ENCODE measurements at regions not wholly inside any gene's neighbourhood (a gene's known extent, or its start where the extent isn't known, plus 50 kb on each side); places are given as distances from the start of the nearest gene placed in this dataset.

DNA sequence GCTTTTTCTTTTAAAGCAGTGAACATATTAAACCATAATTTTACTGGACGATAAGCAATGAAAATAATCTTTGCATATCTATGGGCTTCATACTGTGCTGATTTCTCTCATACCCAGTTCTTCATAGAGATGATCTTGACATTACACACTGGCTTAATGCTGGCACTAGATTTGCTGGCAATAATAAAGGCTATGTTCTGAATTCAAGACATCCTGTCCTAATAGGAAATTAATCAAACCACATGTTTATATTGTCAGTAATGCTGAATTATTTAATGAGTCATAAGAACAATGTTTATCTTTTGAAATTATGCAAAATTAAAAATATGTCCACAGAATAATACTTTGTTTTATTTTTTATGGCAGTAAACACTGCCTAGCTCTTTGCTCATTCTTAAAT, 643.2 kb downstream of the OTOL1 start:
- H3K4me3 ChIP-seq (replicated peaks; ENCODE audit: low read depth, low read length) = no peak overlapping the region
- TF ChIP-seq, protein P1, sequence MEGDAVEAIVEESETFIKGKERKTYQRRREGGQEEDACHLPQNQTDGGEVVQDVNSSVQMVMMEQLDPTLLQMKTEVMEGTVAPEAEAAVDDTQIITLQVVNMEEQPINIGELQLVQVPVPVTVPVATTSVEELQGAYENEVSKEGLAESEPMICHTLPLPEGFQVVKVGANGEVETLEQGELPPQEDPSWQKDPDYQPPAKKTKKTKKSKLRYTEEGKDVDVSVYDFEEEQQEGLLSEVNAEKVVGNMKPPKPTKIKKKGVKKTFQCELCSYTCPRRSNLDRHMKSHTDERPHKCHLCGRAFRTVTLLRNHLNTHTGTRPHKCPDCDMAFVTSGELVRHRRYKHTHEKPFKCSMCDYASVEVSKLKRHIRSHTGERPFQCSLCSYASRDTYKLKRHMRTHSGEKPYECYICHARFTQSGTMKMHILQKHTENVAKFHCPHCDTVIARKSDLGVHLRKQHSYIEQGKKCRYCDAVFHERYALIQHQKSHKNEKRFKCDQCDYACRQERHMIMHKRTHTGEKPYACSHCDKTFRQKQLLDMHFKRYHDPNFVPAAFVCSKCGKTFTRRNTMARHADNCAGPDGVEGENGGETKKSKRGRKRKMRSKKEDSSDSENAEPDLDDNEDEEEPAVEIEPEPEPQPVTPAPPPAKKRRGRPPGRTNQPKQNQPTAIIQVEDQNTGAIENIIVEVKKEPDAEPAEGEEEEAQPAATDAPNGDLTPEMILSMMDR (IDR thresholded peaks at IDR 0.05; ENCODE audit: low read depth, low read length, missing control alignments) = no peak
- no peak for DNase-seq (ENCODE audit: extremely low read depth, low read depth)

GRCh38 chr3:162141272-162141791, 644.7 kb downstream of the OTOL1 start:
- DNase-seq (ENCODE audit: extremely low read depth, low read depth) = no peak
- no peak overlapping the region for H3K4me3 ChIP-seq (replicated peaks; ENCODE audit: low read depth, low read length)
- TF ChIP-seq, protein P1 (IDR thresholded peaks at IDR 0.05; ENCODE audit: low read depth, low read length, missing control alignments) = no peak

- H3K4me3 ChIP-seq (replicated peaks; ENCODE audit: low read depth, low read length) = no peak overlapping the region
- DNase-seq (ENCODE audit: extremely low read depth, low read depth) = no peak
- TF ChIP-seq, protein P1 (IDR thresholded peaks at IDR 0.05; ENCODE audit: low read depth, low read length, missing control alignments) = no peak
Measured at GRCh38 chr3:162142511-162142910, 645.9 kb downstream of the OTOL1 start.

- TF ChIP-seq, protein P1 (IDR thresholded peaks at IDR 0.05; ENCODE audit: low read depth, low read length, missing control alignments) = no peak
- H3K4me3 ChIP-seq (replicated peaks; ENCODE audit: low read depth, low read length) = no peak overlapping the region
- DNase-seq (ENCODE audit: extremely low read depth, low read depth) = no peak
Measured at GRCh38 chr3:162143180-162143579, 646.6 kb downstream of the OTOL1 start.

DNA sequence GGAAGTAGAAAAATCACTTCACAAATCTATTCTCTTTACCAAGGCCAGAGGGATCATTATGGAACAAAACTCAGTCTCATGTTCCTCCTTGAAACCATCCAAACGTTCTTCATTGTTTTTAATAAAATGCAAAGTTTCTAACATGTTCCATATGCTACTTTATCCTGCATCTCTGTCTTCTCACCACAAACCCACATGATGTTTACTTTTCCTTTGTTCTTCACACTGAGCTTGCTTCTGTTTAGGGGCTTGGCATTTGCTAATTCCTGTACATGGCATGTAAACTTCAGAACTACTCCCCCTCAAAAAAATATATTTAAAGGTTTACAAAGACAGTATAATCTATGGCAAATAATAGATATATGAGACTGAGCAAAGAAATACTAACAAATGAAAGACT, 651.4 kb downstream of the OTOL1 start:
- TF ChIP-seq, protein P1 (IDR thresholded peaks at IDR 0.05; ENCODE audit: low read depth, low read length, missing control alignments) = no peak
- no peak for DNase-seq (ENCODE audit: extremely low read depth, low read depth)
- H3K4me3 ChIP-seq (replicated peaks; ENCODE audit: low read depth, low read length) = no peak overlapping the region

DNA sequence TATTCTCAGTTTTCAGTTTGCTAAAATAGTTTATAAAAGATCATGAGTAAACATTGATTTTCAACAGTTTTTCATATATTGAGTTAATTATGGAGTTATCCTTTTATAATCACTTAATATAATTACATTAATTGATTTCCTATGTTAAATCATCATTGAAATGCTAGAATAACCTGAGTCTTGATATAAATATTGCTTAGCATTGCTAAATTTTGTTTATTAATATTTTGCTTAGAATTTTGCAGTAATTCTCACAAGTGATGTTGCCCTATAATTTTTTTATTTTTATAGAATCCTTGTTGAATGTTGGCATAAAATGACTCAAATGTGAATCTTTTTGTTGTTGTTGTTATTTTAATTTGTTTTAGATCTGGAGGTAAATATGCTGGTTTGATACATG, 654.2 kb downstream of the OTOL1 start:
- H3K4me3 ChIP-seq (replicated peaks; ENCODE audit: low read depth, low read length) = no peak overlapping the region
- no peak for DNase-seq (ENCODE audit: extremely low read depth, low read depth)
- TF ChIP-seq, protein P1 (IDR thresholded peaks at IDR 0.05; ENCODE audit: low read depth, low read length, missing control alignments) = no peak

DNA sequence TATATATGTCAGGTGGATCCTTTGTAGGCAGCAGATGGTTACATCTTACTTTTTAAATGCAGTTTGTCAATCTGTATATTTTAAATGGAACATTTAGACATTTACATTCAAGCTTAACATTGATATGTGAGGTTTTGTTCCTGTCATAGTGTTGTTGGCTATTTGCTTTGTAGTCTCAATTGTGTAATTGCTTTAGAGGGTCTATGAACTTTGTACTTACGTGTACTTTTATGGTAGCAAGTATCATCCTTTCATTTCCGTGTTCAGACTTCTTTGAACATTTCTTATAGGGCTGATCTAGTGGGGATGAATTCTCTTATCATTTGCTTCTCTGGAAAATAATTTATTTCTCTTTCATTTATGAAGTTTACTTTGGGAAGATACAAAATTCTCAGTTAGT, 656.0 kb downstream of the OTOL1 start:
- TF ChIP-seq, protein P1 (IDR thresholded peaks at IDR 0.05; ENCODE audit: low read depth, low read length, missing control alignments) = no peak
- H3K4me3 ChIP-seq (replicated peaks; ENCODE audit: low read depth, low read length) = no peak overlapping the region
- DNase-seq (ENCODE audit: extremely low read depth, low read depth) = no peak
